H9 (cell line): ENCODE measurements at regions not wholly inside any gene's neighbourhood (a gene's known extent, or its start where the extent isn't known, plus 50 kb on each side); places are given as distances from the start of the nearest gene placed in this dataset.

Experiments
- DNase-seq: peaks from one replicate; pipeline ENCODE4 v3.0.0-alpha.2; 2017
- H2AFZ ChIP-seq: one replicate; pipeline ENCODE4 v1.6.1; 2013; ENCODE audit warnings: mild to moderate bottlenecking, low read length, control low read depth, moderate library complexity
- H2AK5ac ChIP-seq: 2 replicates; pipeline ENCODE4 v1.6.1; 2013; ENCODE audit warnings: low read length, control low read depth, mixed read lengths; ENCODE audit not compliant: insufficient read length
- H2BK120ac ChIP-seq: one replicate; pipeline ENCODE4 v1.6.1; 2013; ENCODE audit warnings: low read depth, mild to moderate bottlenecking, low read length, control low read depth, inconsistent platforms; ENCODE audit not compliant: poor library complexity, severe bottlenecking
- H2BK12ac ChIP-seq: 2 replicates; pipeline ENCODE4 v1.6.1; 2013; ENCODE audit warnings: low read length, control low read depth, mixed read lengths, low read depth; ENCODE audit not compliant: insufficient read length
- H2BK15ac ChIP-seq: 2 replicates; pipeline ENCODE4 v1.6.1; 2013; ENCODE audit warnings: low read depth, low read length, control low read depth
- H2BK20ac ChIP-seq: one replicate; pipeline ENCODE4 v1.6.1; 2013; ENCODE audit warnings: low read depth, mild to moderate bottlenecking, low read length, control low read depth, inconsistent platforms; ENCODE audit not compliant: poor library complexity, severe bottlenecking
- H2BK5ac ChIP-seq: 2 replicates; pipeline ENCODE4 v1.6.1; 2013; ENCODE audit warnings: low read length, control low read depth, mixed read lengths; ENCODE audit not compliant: insufficient read length
- H3K14ac ChIP-seq: 2 replicates; pipeline ENCODE4 v1.6.1; 2013; ENCODE audit warnings: low read length, control low read depth; ENCODE audit not compliant: insufficient read depth
- H3K18ac ChIP-seq: 2 replicates; pipeline ENCODE4 v1.6.1; 2013; ENCODE audit warnings: low read depth, mild to moderate bottlenecking, mixed read lengths, low read length, control low read depth; ENCODE audit not compliant: insufficient read length
- H3K23ac ChIP-seq: 2 replicates; pipeline ENCODE4 v1.6.1; 2013; ENCODE audit warnings: low read length, control low read depth, mixed read lengths, low read depth; ENCODE audit not compliant: insufficient read length
- H3K23me2 ChIP-seq: 2 replicates; pipeline ENCODE4 v1.6.1; 2013; ENCODE audit warnings: low read depth, mild to moderate bottlenecking, mixed read lengths, low read length, control low read depth; ENCODE audit not compliant: insufficient read length, poor library complexity, severe bottlenecking
- H3K27ac ChIP-seq: 2 replicates; pipeline ENCODE4 v1.5.1; 2013; ENCODE audit warnings: low read length, control low read depth, mixed read lengths, low read depth; ENCODE audit not compliant: insufficient read length
- H3K27me3 ChIP-seq: 2 replicates; pipeline ENCODE4 v1.6.1; 2013; ENCODE audit warnings: low read length, control low read depth, inconsistent platforms; ENCODE audit not compliant: insufficient read depth
- H3K4ac ChIP-seq: 2 replicates; pipeline ENCODE4 v1.6.1; 2013; ENCODE audit warnings: low read depth, mild to moderate bottlenecking, control low read depth, inconsistent platforms, low read length, moderate library complexity
- H3K4me1 ChIP-seq: 2 replicates; pipeline ENCODE4 v1.6.1; 2013; ENCODE audit warnings: low read length, control low read depth, inconsistent platforms; ENCODE audit not compliant: insufficient read depth
- H3K4me2 ChIP-seq: 2 replicates; pipeline ENCODE4 v1.6.1; 2013; ENCODE audit warnings: low read length, control low read depth, mixed read lengths; ENCODE audit not compliant: insufficient read length, insufficient read depth
- H3K56ac ChIP-seq: 2 replicates; pipeline ENCODE4 v1.6.1; 2013; ENCODE audit warnings: low read depth, mild to moderate bottlenecking, mixed read lengths, low read length, control low read depth; ENCODE audit not compliant: insufficient read length
- H3K79me1 ChIP-seq: 2 replicates; pipeline ENCODE4 v1.6.1; 2013; ENCODE audit warnings: low read depth, mild to moderate bottlenecking, moderate library complexity, low read length, control low read depth, inconsistent platforms; ENCODE audit not compliant: insufficient read depth, poor library complexity, severe bottlenecking
- H3K79me2 ChIP-seq: 2 replicates; pipeline ENCODE4 v1.6.1; 2013; ENCODE audit warnings: low read length, control low read depth, inconsistent platforms; ENCODE audit not compliant: insufficient read depth
- H3K9ac ChIP-seq: 2 replicates; pipeline ENCODE4 v1.6.1; 2013; ENCODE audit warnings: low read length, control low read depth, mixed read lengths; ENCODE audit not compliant: insufficient read length; ENCODE audit errors: extremely low read depth
- H3K9me3 ChIP-seq: one replicate; pipeline ENCODE4 v1.6.1; 2013; ENCODE audit warnings: low read depth, low read length, inconsistent platforms; ENCODE audit not compliant: control insufficient read depth
- H3T11ph ChIP-seq: one replicate; pipeline ENCODE4 v1.6.1; 2013; ENCODE audit warnings: mild to moderate bottlenecking, low read length, control low read depth, inconsistent platforms
- H4K20me1 ChIP-seq: one replicate; pipeline ENCODE4 v1.6.1; 2013; ENCODE audit not compliant: control insufficient read depth, insufficient read length, insufficient read depth
- H4K5ac ChIP-seq: 2 replicates; pipeline ENCODE4 v1.6.1; 2013; ENCODE audit warnings: low read depth, mild to moderate bottlenecking, mixed read lengths, low read length, control low read depth; ENCODE audit not compliant: insufficient read length
- H4K8ac ChIP-seq: replicated peaks from 2 replicates; pipeline ENCODE4 v1.6.1; 2013; ENCODE audit warnings: low read length, control low read depth, mixed read lengths, low read depth; ENCODE audit not compliant: insufficient read length
- H4K91ac ChIP-seq: 2 replicates; pipeline ENCODE4 v1.6.1; 2013; ENCODE audit warnings: low read depth, mild to moderate bottlenecking, moderate library complexity, mixed read lengths, low read length, control low read depth; ENCODE audit not compliant: insufficient read length
- H3K27ac Mint-ChIP-seq, 3 experiments: 2 replicates in 2 of 3; 3 replicates in 1 of 3; pipeline ENCODE4 v1.8.0; 2020 to 2021; ENCODE audit warnings: mixed read lengths in 3 of 3, mild to moderate bottlenecking in 1 of 3, moderate library complexity in 1 of 3
- H3K27me3 Mint-ChIP-seq: 2 replicates; pipeline ENCODE4 v1.8.0; 2021; ENCODE audit warnings: low read depth, mild to moderate bottlenecking, moderate library complexity, mixed read lengths
- H3K36me3 Mint-ChIP-seq, 3 experiments: 2 replicates in 2 of 3; 3 replicates in 1 of 3; pipeline ENCODE4 v1.8.0; 2020 to 2021; ENCODE audit warnings: low read depth in 3 of 3, mixed read lengths in 3 of 3; ENCODE audit not compliant: insufficient read depth in 1 of 3
- H3K4me1 Mint-ChIP-seq, 2 experiments: 2 replicates each; pipeline ENCODE4 v1.8.0; 2020; ENCODE audit warnings: mixed read lengths in 2 of 2
- H3K4me3 Mint-ChIP-seq, 2 experiments: 2 replicates in 1 of 2; 3 replicates in 1 of 2; pipeline ENCODE4 v1.8.0; 2020 to 2021; ENCODE audit warnings: mild to moderate bottlenecking in 2 of 2, mixed read lengths in 2 of 2, moderate library complexity in 1 of 2
- H3K9me3 Mint-ChIP-seq, 2 experiments: 2 replicates in 1 of 2; 3 replicates in 1 of 2; pipeline ENCODE4 v1.8.0; 2020; ENCODE audit warnings: mild to moderate bottlenecking in 2 of 2, mixed read lengths in 2 of 2, moderate library complexity in 1 of 2
- CTCF ChIP-seq: fragments of 200-600 bp; sonication (generic); conservative IDR thresholded peaks from 3 replicates; pipeline ENCODE4 v1.8.0; 2021; ENCODE audit warnings: antibody characterized with exemption, mild to moderate bottlenecking
- WGBS: extraction: QIAGEN DNeasy Blood & Tissue Kit; methylation state at CpG from one replicate; pipeline ENCODE4 v1.1.7; 2013; ENCODE audit warnings: missing lambda C conversion rate, low lambda C conversion rate, mixed read lengths; ENCODE audit not compliant: insufficient read length; ENCODE audit errors: extremely low coverage; 5-methylcytosine and 5-hydroxymethylcytosine counted together

DNA sequence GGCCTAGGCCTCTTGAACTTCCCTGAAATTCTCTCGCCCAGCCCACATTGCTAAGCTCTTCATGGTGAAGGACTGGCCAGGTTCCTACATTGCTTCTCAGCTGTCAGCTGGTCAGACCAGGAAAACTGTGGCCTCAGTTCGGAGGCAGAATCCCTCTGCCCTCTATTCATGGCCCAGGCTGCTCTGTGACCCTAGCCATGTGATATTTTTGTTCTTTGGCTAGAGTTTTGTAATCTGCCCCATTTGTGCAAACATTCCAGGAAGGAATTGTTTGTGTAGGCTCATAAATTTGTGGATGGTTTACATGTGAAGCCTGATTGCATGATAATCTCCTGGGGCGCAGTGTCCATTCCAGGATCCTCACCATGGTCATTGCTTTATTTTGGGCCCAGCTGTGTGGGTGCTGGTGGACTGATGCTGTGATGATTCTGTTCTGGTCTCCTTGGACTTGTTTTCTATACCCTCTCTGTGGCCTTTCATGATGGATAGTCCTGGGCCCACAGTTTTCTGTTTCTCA lies 149.1 kb upstream of the E2F8 start:
- H3K4me3 Mint-ChIP-seq, result no peak overlapping the region
- H3T11ph ChIP-seq, result no peak overlapping the region
- no CpG with 5 or more reads among the region's 3 CpGs for WGBS
- H3K4me1 ChIP-seq, result no peaks in the 10 kb centered on the region; the same call in none of the 2 replicates
- H3K18ac ChIP-seq, result no peak overlapping the region
- H3K4me2 ChIP-seq, result no peak overlapping the region
- H2BK120ac ChIP-seq, result no peak overlapping the region
- H3K9me3 ChIP-seq, result no peaks in the 10 kb centered on the region
- peaks cover 20% of the 10 kb centered on the region for H3K27me3 Mint-ChIP-seq
- no peaks in the 10 kb centered on the region for H4K20me1 ChIP-seq
- no peaks in the 10 kb centered on the region for H3K23me2 ChIP-seq
- no peak overlapping the region for H4K5ac ChIP-seq
- no peak overlapping the region for H2BK20ac ChIP-seq
- peaks cover 4 to 5% of the 10 kb centered on the region in 2 experiments; a peak in 4 of 5 replicates for H3K9me3 Mint-ChIP-seq
- peaks cover 0 to 5% (median 2%) of the 10 kb centered on the region in 3 experiments; a peak in 4 of 7 replicates for H3K36me3 Mint-ChIP-seq
- no peak overlapping the region for H3K56ac ChIP-seq
- H3K27me3 ChIP-seq, result no peaks in the 10 kb centered on the region
- H3K27ac Mint-ChIP-seq, result no peak overlapping the region
- no peak overlapping the region for H2BK12ac ChIP-seq
- no peak overlapping the region for H2AK5ac ChIP-seq
- H4K8ac ChIP-seq, result no peak overlapping the region
- DNase-seq, result no peak
- H3K14ac ChIP-seq, result no peak overlapping the region
- no peak overlapping the region for H4K91ac ChIP-seq
- H3K79me1 ChIP-seq, result no peaks in the 10 kb centered on the region
- peaks cover 4 to 5% of the 10 kb centered on the region in 2 experiments for H3K4me1 Mint-ChIP-seq
- no peaks in the 10 kb centered on the region for H3K79me2 ChIP-seq
- no peak overlapping the region for H3K9ac ChIP-seq
- no peak overlapping the region for H2AFZ ChIP-seq
- no peak overlapping the region for H2BK15ac ChIP-seq
- H2BK5ac ChIP-seq, result no peak overlapping the region
- H3K23ac ChIP-seq, result no peak overlapping the region
- no peak overlapping the region for H3K27ac ChIP-seq
- no peak for TF ChIP-seq CTCF
- H3K4ac ChIP-seq, result no peak overlapping the region
